Upper lobe of left lung (tissue), 4 donors: ENCODE measurements at regions not wholly inside any gene's neighbourhood (a gene's known extent, or its start where the extent isn't known, plus 50 kb on each side); places are given as distances from the start of the nearest gene placed in this dataset.

Experiments
- EP300 ChIP-seq, 4 donors: sonication (generic); formaldehyde crosslinking; IDR thresholded peaks; one replicate each; pipeline ENCODE4 v1.5.1; 2017; ENCODE audit warnings: antibody characterized with exemption in 4 of 4, control low read depth in 2 of 4
- POLR2A ChIP-seq, 4 donors: fragments of 450-650 bp; IDR thresholded peaks; one replicate each; pipeline ENCODE4 v1.5.1; 2016 to 2017; ENCODE audit warnings: antibody characterized with exemption in 4 of 4, mild to moderate bottlenecking in 2 of 4
- TF ChIP-seq, protein P1 (sequence below), 6 experiments: fragments of 450-650 bp in 4 of 6; fragments of 200-600 bp in 2 of 6; sonication (generic) in 2 of 6; IDR thresholded peaks; one replicate each; pipeline ENCODE4 v1.5.1; 2016 to 2019; ENCODE audit warnings: antibody characterized with exemption in 6 of 6

DNA sequence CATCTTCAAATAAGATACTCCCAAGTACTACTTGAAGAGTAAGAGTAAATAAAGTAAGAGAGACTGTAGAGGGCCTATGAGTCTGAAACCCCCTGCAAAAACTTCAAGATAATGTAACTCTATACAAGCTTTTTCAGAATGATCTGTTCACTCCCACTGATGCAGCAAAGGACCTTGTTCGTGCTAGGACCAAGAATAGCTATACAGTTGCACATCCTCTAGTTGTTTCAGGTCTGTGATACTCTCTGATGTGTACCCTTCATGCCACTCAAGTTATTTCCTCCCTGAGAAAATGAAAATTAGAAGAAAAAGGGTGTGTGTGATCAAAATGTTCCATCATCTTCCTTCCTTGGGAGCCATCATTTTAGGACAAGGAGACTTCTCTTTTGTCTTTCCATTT lies 204.4 kb downstream of the ALX1 start:
- TF ChIP-seq POLR2A (IDR thresholded peaks at IDR 0.05) = no peak
- TF ChIP-seq, protein P1, sequence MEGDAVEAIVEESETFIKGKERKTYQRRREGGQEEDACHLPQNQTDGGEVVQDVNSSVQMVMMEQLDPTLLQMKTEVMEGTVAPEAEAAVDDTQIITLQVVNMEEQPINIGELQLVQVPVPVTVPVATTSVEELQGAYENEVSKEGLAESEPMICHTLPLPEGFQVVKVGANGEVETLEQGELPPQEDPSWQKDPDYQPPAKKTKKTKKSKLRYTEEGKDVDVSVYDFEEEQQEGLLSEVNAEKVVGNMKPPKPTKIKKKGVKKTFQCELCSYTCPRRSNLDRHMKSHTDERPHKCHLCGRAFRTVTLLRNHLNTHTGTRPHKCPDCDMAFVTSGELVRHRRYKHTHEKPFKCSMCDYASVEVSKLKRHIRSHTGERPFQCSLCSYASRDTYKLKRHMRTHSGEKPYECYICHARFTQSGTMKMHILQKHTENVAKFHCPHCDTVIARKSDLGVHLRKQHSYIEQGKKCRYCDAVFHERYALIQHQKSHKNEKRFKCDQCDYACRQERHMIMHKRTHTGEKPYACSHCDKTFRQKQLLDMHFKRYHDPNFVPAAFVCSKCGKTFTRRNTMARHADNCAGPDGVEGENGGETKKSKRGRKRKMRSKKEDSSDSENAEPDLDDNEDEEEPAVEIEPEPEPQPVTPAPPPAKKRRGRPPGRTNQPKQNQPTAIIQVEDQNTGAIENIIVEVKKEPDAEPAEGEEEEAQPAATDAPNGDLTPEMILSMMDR (IDR thresholded peaks at IDR 0.05) = no peak
- TF ChIP-seq EP300 (IDR thresholded peaks at IDR 0.05) = no peak
